ENCODE measurements at regions not wholly inside any gene's neighbourhood (a gene's known extent, or its start where the extent isn't known, plus 50 kb on each side); places are given as distances from the start of the nearest gene placed in this dataset.

- no peak overlapping the region for H3K27ac Mint-ChIP-seq (ENCODE audit: low read depth, unreplicated experiment)
- no peaks in the 10 kb centered on the region for H3K4me1 Mint-ChIP-seq (ENCODE audit: insufficient read depth, unreplicated experiment)
- ChIA-PET CTCF (interaction anchor here (0.6 kb wide), 1 partner anchor 1000 kb away, joined by 3 read pairs; no protein-coding TSS in a partner anchor), POLR2A (no interaction called here)
- no peaks in the 10 kb centered on the region for H3K9me3 Mint-ChIP-seq (ENCODE audit: unreplicated experiment)
- H3K27me3 Mint-ChIP-seq (ENCODE audit: insufficient read depth, unreplicated experiment): no peaks in the 10 kb centered on the region
- H3K36me3 Mint-ChIP-seq (ENCODE audit: insufficient read depth, unreplicated experiment): no peaks in the 10 kb centered on the region
- BruUV-seq (replicated peaks): no TSS peak
- intact Hi-C loops (cut with micrococcal nuclease): no loop called here
- TF ChIP-seq CTCF (IDR thresholded peaks at IDR 0.05; ENCODE audit: unreplicated experiment): no peak
- no peak for DNase-seq (ENCODE audit: unreplicated experiment)
- H3K4me3 Mint-ChIP-seq (ENCODE audit: unreplicated experiment): no peak overlapping the region
Measured at GRCh38 chr18:38571651-38572050, 1006.1 kb upstream of the CELF4 start.

- no peak overlapping the region for H3K4me3 Mint-ChIP-seq (ENCODE audit: unreplicated experiment)
Measured at GRCh38 chr18:38565513-38565912, 999.9 kb upstream of the CELF4 start.

GRCh38 chr18:38563396-38563980, 997.9 kb upstream of the CELF4 start:
- H3K4me1 Mint-ChIP-seq (ENCODE audit: insufficient read depth, unreplicated experiment): no peaks in the 10 kb centered on the region
- ChIA-PET POLR2A (no interaction called here), CTCF (no interaction called here)
- peak; percentile 12 for DNase-seq (ENCODE audit: unreplicated experiment)
- no peak for TF ChIP-seq CTCF (IDR thresholded peaks at IDR 0.05; ENCODE audit: unreplicated experiment)
- H3K27ac Mint-ChIP-seq (ENCODE audit: low read depth, unreplicated experiment): no peak overlapping the region
- no TSS peak for BruUV-seq (replicated peaks)
- H3K4me3 Mint-ChIP-seq (ENCODE audit: unreplicated experiment): no peak overlapping the region
- H3K27me3 Mint-ChIP-seq (ENCODE audit: insufficient read depth, unreplicated experiment): no peaks in the 10 kb centered on the region
- no peaks in the 10 kb centered on the region for H3K36me3 Mint-ChIP-seq (ENCODE audit: insufficient read depth, unreplicated experiment)
- intact Hi-C loops (cut with micrococcal nuclease): no loop called here
- no peaks in the 10 kb centered on the region for H3K9me3 Mint-ChIP-seq (ENCODE audit: unreplicated experiment)

More at GRCh38 chr18:38565513-38565912, 999.9 kb upstream of the CELF4 start:
- Mint-ChIP-seq H3K36me3 (ENCODE audit: insufficient read depth, unreplicated experiment) (no peaks in the 10 kb centered on the region), H3K9me3 (ENCODE audit: unreplicated experiment) (no peaks in the 10 kb centered on the region), H3K27me3 (ENCODE audit: insufficient read depth, unreplicated experiment) (no peaks in the 10 kb centered on the region), H3K4me1 (ENCODE audit: insufficient read depth, unreplicated experiment) (no peaks in the 10 kb centered on the region), H3K27ac (ENCODE audit: low read depth, unreplicated experiment) (no peak overlapping the region)
- DNase-seq (ENCODE audit: unreplicated experiment): no peak
- intact Hi-C loops (cut with micrococcal nuclease): no loop called here
- no TSS peak for BruUV-seq (replicated peaks)
- CTCF ChIA-PET: interaction anchor here (0.6 kb wide), 1 partner anchor 37 kb away, joined by 3 read pairs; no protein-coding TSS in a partner anchor
- POLR2A ChIA-PET: no interaction called here
- no peak for TF ChIP-seq CTCF (IDR thresholded peaks at IDR 0.05; ENCODE audit: unreplicated experiment)

- ChIA-PET CTCF (interaction anchor here (1.0 to 1.1 kb wide), 2 partner anchors 11 to 12 kb away, joined by 4 to 5 read pairs; no protein-coding TSS in a partner anchor), POLR2A (no interaction called here)
- H3K27ac Mint-ChIP-seq (ENCODE audit: low read depth, unreplicated experiment): no peak overlapping the region
- no peaks in the 10 kb centered on the region for H3K9me3 Mint-ChIP-seq (ENCODE audit: unreplicated experiment)
- no peaks in the 10 kb centered on the region for H3K36me3 Mint-ChIP-seq (ENCODE audit: insufficient read depth, unreplicated experiment)
- DNase-seq (ENCODE audit: unreplicated experiment): peak; percentile 38
- no TSS peak for BruUV-seq (replicated peaks)
- H3K4me1 Mint-ChIP-seq (ENCODE audit: insufficient read depth, unreplicated experiment): peaks cover 12% of the 10 kb centered on the region
- H3K27me3 Mint-ChIP-seq (ENCODE audit: insufficient read depth, unreplicated experiment): no peaks in the 10 kb centered on the region
- TF ChIP-seq CTCF (IDR thresholded peaks at IDR 0.05; ENCODE audit: unreplicated experiment): no peak
- intact Hi-C loops (cut with micrococcal nuclease): no loop called here
- no peak overlapping the region for H3K4me3 Mint-ChIP-seq (ENCODE audit: unreplicated experiment)
Measured at GRCh38 chr18:38557006-38557405, 991.4 kb upstream of the CELF4 start.

Data from MCF 10A (cell line).